ENCODE measurements at regions not wholly inside any gene's neighbourhood (a gene's known extent, or its start where the extent isn't known, plus 50 kb on each side); places are given as distances from the start of the nearest gene placed in this dataset.
"Not testable (repeated sequence)": the region's sequence is repeated elsewhere in the genome, so short reads cannot be mapped to it uniquely, and the experiment has no call there.

DNA sequence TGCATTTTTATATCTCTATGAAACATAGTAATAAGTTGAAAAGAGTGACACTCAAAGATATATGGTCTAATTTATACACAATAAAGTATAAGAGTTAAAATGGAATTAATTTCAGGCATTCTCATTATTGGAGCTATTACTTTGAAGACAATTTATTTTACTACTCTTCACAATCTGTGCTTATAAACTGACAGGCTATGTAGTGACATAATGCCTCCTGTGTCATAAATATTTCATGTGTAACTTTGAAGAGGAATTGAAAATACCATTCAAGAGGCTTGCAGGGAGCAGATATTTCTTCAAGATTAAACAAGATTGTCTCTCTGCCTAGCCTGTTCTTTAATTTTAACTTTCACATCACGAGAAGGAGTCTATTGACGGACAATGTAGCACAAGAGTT lies 1881.5 kb upstream of the PCDH20 start:
- no peak for DNase-seq (ENCODE audit: low read depth in 4 of 4, low spot score in 3 of 4)

DNA sequence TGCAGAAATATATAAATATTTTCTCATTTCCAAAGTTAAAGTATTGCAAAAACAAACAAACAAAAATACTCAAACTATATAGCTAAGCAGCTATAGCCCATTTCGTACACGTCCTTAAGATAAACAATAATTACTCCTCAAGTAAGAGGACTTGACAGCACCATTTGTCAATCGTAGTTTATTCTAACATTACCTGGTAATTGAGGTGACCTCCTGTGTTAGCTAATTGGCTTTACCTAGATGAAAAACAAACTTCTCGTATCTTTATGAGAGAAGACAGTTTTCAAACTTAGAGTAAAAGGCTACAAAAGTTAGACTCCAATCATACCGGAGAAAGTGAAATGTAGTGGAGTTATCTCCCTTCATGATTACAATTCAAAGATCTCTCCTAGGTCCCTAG lies 1876.1 kb upstream of the PCDH20 start:
- DNase-seq (ENCODE audit: low read depth in 4 of 4, low spot score in 3 of 4) = no peak

DNA sequence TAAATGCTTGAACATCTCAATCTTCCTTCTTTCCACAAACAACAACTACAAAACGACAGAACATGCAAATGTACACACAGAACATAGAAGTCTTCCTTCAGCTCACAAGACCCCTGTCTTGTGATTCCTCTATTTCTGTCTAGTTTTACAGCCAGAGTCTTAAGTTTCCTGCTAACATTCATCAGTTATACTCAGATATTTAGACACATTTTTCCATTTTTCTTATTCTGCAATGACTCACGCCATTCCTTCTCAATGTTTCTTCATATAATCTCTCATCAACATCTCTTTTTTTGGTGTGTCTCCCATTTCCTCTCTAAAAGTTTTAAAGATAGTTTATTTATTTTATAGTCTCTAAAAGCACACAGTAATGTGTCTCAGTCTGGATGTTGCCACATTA lies 1872.9 kb upstream of the PCDH20 start:
- no peak for DNase-seq (ENCODE audit: low read depth in 4 of 4, low spot score in 3 of 4)

- no peak for DNase-seq (ENCODE audit: low read depth in 4 of 4, low spot score in 3 of 4)
Observed at GRCh38 chr13:63287926-63288325, 1872.3 kb upstream of the PCDH20 start.

DNA sequence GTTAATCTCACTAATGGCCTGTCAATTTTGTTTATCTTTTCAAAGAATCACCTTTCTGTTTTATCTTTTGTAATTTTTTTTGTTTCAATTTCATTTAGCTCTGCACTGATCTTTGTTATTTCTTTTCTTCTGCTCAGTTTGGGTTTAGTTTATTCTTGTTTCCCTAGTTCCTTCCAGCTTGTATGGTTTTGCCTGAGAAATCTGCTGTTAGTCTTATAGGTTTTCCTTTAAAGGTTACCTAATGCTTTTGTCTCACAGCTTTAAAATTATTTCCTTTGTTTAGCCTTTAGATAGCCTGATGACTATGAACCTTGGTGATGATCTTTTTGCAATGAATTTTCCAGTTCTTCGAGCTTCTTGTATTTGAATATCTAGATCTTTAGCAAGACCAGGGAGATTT lies 1869.8 kb upstream of the PCDH20 start:
- no peak for DNase-seq (ENCODE audit: low read depth in 4 of 4, low spot score in 3 of 4)

DNA sequence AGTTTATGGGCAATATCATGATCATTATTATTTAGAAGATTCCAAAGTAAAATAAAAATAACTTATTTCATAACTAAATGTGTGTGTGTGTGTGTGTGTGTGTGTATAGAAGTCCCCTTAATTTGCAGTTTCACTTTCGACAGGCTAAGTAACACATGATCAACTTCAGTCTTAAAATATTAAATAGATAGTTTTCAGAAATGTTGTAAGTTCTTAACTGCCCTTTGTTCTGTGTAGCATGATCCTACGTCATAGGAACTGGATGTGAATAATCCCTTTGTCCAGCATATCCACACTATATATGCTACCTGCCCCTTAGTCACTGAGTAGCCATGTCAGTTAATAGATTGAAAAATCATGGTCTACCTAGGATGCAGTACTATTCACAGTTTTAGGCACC lies 1863.5 kb upstream of the PCDH20 start:
- DNase-seq (ENCODE audit: low read depth in 4 of 4, low spot score in 3 of 4) = no peak

- no peak for DNase-seq (ENCODE audit: low read depth in 4 of 4, low spot score in 3 of 4)
Observed at GRCh38 chr13:63274772-63275171, 1859.1 kb upstream of the PCDH20 start.

GRCh38 chr13:63249411-63250187 lies 1834.0 kb upstream of the PCDH20 start:
- no peak for DNase-seq (ENCODE audit: low read depth in 4 of 4, low spot score in 3 of 4)

- DNase-seq (ENCODE audit: low read depth in 4 of 4, low spot score in 3 of 4) = not testable (repeated sequence)
Observed at GRCh38 chr13:63236667-63237396, 1821.2 kb upstream of the PCDH20 start.

DNA sequence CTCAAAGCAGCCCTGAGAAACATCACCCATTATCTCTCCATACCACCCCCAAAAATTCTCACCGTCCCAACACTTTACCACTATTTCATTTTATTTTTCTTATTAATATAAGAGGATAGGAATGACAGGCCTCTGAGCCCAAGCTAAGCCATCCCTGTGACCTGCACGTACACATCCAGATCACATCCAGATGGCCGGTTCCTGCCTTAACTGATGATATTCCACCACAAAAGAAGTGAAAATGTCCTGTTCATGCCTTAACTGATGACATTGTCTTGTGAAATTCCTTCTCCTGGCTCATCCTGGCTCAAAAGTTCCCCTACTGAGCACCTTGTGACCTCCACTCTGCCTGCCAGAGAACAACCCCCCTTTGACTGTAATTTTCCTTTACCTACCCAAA lies 1802.9 kb upstream of the PCDH20 start:
- DNase-seq (ENCODE audit: low read depth in 4 of 4, low spot score in 3 of 4) = not testable (repeated sequence)

DNA sequence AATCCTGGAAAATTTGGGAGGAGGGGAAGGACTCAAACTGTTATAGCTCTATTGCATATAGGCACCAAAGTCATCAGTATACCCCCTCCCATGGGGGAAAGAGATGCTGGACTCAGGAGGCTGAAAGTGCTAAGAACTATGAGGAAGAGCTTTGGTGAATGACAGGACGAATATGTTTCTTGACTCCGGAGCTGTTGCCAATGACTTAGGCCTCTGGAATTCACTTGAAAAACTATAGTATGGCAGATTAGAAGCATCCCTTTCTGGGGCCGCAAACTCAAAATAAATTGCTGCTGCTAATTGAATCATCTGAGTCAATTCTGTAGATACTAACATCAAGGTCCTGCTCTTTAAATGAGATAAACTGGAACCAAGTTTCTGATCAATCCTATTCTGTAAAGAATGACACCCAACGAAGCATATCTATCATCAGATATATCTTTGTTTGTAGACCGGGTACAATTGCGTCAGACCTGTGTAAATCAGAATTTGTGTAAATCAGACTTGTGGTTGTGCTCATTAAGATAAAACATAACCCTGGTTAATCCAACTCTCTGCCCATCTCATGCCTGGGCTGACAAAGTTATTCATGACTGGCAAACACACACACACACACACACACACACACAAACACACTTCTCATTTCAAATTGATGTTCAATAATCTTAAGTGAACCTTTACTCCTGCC lies 1793.8 kb upstream of the PCDH20 start:
- DNase-seq (ENCODE audit: low read depth in 4 of 4, low spot score in 3 of 4) = no peak

DNA sequence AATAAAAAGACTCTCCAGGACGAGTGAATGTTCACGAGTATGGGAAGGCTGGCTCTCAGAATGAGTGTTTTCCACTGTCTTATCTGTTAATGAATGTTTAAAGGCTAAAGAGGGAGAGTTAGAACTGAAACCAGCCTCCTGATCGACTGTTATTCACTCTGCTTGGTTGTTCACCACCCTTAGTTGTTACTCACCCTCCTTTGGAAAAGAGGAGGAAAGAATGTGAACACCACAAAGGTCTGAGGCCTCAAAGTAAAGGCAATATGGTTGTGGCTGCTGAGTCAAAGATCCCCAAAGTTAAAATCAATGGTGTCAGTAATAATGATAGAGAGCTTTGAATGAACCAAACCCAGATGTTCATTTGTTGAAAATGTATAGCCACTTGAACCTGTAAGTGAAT lies 1793.2 kb upstream of the PCDH20 start:
- no peak for DNase-seq (ENCODE audit: low read depth in 4 of 4, low spot score in 3 of 4)

- no peak for DNase-seq (ENCODE audit: low read depth in 4 of 4, low spot score in 3 of 4)
Observed at GRCh38 chr13:63206461-63206860, 1790.8 kb upstream of the PCDH20 start.

DNA sequence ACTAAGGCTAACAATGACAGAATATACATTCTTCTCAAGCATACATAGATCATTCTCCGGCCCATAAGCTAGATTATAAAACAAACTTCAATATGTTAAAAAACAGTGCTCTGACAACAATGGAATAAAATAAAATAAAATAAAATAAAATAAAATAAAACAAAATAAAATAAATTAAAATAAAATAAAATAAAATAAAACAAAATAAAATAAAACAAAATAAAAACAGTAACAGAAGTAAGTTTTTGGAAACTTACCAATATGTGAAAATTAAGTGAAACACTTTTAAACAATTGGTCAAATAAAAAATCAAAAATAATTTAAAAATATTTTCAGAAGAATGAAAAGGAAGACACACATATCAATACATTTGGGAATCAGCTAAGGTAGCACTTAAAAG lies 1785.8 kb upstream of the PCDH20 start:
- no peak for DNase-seq (ENCODE audit: low read depth in 4 of 4, low spot score in 3 of 4)

GRCh38 chr13:63199508-63199907 lies 1783.9 kb upstream of the PCDH20 start:
- no peak for DNase-seq (ENCODE audit: low read depth in 4 of 4, low spot score in 3 of 4)

DNA sequence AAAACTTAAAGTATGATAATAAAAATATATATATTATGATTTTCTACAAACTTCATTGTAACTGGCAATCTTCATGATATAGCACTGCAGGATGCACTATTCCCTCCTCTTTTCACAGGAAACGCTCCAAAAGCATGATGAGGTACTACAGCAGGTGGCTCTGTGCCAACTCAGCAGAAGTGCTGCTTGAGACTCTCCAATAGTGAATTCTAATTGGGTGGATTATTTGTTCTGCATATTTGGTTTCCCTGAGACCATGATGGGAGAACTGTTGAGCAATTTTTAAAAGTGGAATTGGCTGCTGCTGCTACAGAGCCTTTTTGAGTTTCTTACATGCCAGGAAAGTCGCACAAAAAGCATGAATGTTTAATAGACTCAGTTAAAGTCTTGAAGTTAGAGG lies 1782.4 kb upstream of the PCDH20 start:
- no peak for DNase-seq (ENCODE audit: low read depth in 4 of 4, low spot score in 3 of 4)

DNA sequence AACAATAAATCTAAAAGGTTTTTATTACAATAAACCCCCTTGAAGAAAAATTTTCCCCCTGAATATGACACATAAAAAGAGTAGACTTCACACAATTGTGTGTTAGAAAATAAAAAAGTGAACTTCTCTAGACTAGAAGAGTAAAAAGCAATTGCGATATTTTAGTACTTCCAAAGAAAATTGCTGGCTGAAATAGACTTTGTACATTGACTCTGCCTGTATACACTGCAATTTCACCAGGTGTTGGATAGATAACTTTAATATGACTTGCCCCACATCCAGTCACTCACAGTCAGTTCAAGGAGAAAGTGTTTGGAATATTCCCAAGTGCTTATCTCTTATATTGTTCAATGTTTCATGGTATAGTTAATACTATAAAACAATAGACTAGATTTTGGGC lies 1780.1 kb upstream of the PCDH20 start:
- no peak for DNase-seq (ENCODE audit: low read depth in 4 of 4, low spot score in 3 of 4)

DNA sequence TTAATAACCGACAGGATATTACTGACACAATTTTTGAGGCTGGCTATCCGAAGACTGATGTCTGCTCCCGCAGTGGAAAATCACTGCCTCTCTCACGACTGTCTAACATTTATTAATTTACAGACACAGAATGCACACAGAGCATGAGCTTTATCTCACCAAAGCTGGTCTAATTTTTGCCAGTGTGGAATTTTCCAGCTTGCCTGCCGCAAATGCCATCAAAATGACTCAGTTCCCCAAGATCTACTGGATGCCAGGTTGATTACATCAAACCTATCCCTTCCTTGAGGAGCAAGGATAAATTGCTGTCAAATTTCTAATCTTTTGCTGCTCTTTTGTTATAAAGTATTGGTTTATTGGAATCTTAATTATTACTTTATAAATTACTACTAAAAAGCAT lies 1775.1 kb upstream of the PCDH20 start:
- DNase-seq (ENCODE audit: low read depth in 4 of 4, low spot score in 3 of 4) = no peak

- DNase-seq (ENCODE audit: low read depth in 4 of 4, low spot score in 3 of 4) = no peak
Observed at GRCh38 chr13:63190219-63190618, 1774.6 kb upstream of the PCDH20 start.

DNA sequence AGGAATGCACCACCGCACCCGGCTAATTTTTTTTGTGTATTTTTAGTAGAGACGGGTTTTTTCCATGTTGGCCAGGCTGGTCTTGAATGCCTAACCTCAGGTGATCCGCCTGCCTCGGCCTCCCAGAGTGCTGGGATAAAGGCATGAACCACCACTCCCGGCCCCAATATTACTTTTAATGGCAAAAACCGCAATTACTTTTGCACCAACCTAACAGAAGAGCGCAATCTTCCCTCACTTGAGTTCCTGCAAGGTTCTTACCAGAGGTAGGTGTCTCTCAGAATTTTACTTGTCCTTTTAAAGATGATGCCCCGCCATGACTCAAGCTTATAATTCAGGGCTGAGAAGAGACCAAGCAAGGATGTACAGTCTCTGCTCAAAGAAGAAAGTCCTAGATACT lies 1774.1 kb upstream of the PCDH20 start:
- DNase-seq (ENCODE audit: low read depth in 4 of 4, low spot score in 3 of 4) = no peak

GRCh38 chr13:63184693-63185092 lies 1769.0 kb upstream of the PCDH20 start:
- no peak for DNase-seq (ENCODE audit: low read depth in 4 of 4, low spot score in 3 of 4)

DNA sequence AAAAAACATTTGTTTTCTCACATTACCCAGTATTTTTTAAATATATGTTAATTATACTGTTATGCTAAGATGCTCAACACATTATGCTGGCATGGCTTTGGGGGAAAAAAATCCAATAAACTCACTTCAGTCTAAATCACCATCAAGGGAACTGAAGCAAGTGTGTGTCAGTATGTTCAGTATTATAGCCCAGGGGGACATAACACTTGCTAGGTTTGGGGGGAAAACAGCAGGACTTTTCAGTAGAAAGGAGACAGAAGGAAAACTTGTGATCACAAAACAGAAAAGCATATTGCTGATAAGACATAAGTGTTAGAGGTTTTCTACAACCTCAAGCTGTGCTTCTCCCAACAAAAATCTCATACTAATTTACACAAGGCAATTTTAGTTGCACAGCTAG lies 1759.9 kb upstream of the PCDH20 start:
- DNase-seq (ENCODE audit: low read depth in 4 of 4, low spot score in 3 of 4) = no peak

All from right renal pelvis (tissue), 4 donors.